ENCODE measurements at regions not wholly inside any gene's neighbourhood (a gene's known extent, or its start where the extent isn't known, plus 50 kb on each side); places are given as distances from the start of the nearest gene placed in this dataset.
"Not testable (repeated sequence)": the region's sequence is repeated elsewhere in the genome, so short reads cannot be mapped to it uniquely, and the experiment has no call there.

GRCh38 chr10:2410049-2410448 is 657.3 kb upstream of the PFKP start:
- DNase-seq: no peak

GRCh38 chr10:2401459-2401858 is 664.1 kb upstream of the ADARB2 start:
- no peak for DNase-seq

GRCh38 chr10:2399482-2399881 is 662.2 kb upstream of the ADARB2 start:
- DNase-seq: no peak

- no peak for DNase-seq
Observed at GRCh38 chr10:2392145-2392812, 655.0 kb upstream of the ADARB2 start.

- DNase-seq: no peak
Observed at GRCh38 chr10:2387672-2388071, 650.3 kb upstream of the ADARB2 start.

GRCh38 chr10:2387261-2387660 is 649.9 kb upstream of the ADARB2 start:
- DNase-seq: no peak

- DNase-seq: no peak
Observed at GRCh38 chr10:2380218-2380617, 642.9 kb upstream of the ADARB2 start.

GRCh38 chr10:2367083-2367482 is 629.8 kb upstream of the ADARB2 start:
- DNase-seq: no peak

- DNase-seq: no peak
Observed at GRCh38 chr10:2366264-2366931, 629.1 kb upstream of the ADARB2 start.

GRCh38 chr10:2362331-2362730 is 625.0 kb upstream of the ADARB2 start:
- DNase-seq: no peak

- DNase-seq: no peak
Observed at GRCh38 chr10:2358586-2358985, 621.3 kb upstream of the ADARB2 start.

- no peak for DNase-seq
Observed at GRCh38 chr10:2356670-2357069, 619.3 kb upstream of the ADARB2 start.

- peak; percentile 7 for DNase-seq
Observed at GRCh38 chr10:2351566-2351965, 614.2 kb upstream of the ADARB2 start.

GRCh38 chr10:2342206-2342605 is 604.9 kb upstream of the ADARB2 start:
- no peak for DNase-seq

- no peak for DNase-seq
Observed at GRCh38 chr10:2340831-2341647, 603.7 kb upstream of the ADARB2 start.

GRCh38 chr10:2335626-2336025 is 598.3 kb upstream of the ADARB2 start:
- DNase-seq: no peak

GRCh38 chr10:2334575-2334974 is 597.2 kb upstream of the ADARB2 start:
- DNase-seq: no peak

GRCh38 chr10:2329082-2329481 is 591.8 kb upstream of the ADARB2 start:
- DNase-seq: no peak

GRCh38 chr10:2326411-2326810 is 589.1 kb upstream of the ADARB2 start:
- DNase-seq: no peak

- DNase-seq: not testable (repeated sequence)
Observed at GRCh38 chr10:2315045-2315485, 577.7 kb upstream of the ADARB2 start.

GRCh38 chr10:2306081-2306480 is 568.8 kb upstream of the ADARB2 start:
- DNase-seq: no peak

- no peak for DNase-seq
Observed at GRCh38 chr10:2303169-2303568, 565.8 kb upstream of the ADARB2 start.

- no peak for DNase-seq
Observed at GRCh38 chr10:2301227-2301626, 563.9 kb upstream of the ADARB2 start.

- DNase-seq: no peak
Observed at GRCh38 chr10:2300231-2300630, 562.9 kb upstream of the ADARB2 start.
